AG04450 (cell line): ENCODE measurements at regions not wholly inside any gene's neighbourhood (a gene's known extent, or its start where the extent isn't known, plus 50 kb on each side); places are given as distances from the start of the nearest gene placed in this dataset. TPM values are rescaled to one million over a fixed set of nuclear protein-coding genes. Genes with fewer than 3 reads are reported as not detected.

Experiments used
- CTCF ChIA-PET: fragments of 300-600, 350-600 bp; formaldehyde crosslinking; extraction: SDS; loops from one replicate; lab custom pipeline; 2022; ENCODE audit warnings: antibody characterized with exemption, inconsistent platforms; lab: Charles Lee
- POLR2A ChIA-PET: fragments of 350-600 bp; formaldehyde crosslinking; extraction: SDS; loops from one replicate; lab custom pipeline; 2021; ENCODE audit warnings: antibody characterized with exemption, inconsistent platforms; lab: Yijun Ruan, JAX
- DNase-seq: peaks from one replicate; pipeline ENCODE4 v3.0.0-alpha.2; 2011; ENCODE audit warnings: low read depth, low spot score
- H3K27ac ChIP-seq: one replicate; pipeline ENCODE4 v1.5.1; 2012; ENCODE audit warnings: low read depth, low read length, control low read depth
- H3K27me3 ChIP-seq: one replicate; pipeline ENCODE4 v1.6.0; 2012; ENCODE audit warnings: low read length; ENCODE audit not compliant: control insufficient read depth, insufficient read depth
- H3K4me3 ChIP-seq: 2 replicates; pipeline ENCODE4 v1.5.1; 2011; ENCODE audit warnings: mild to moderate bottlenecking, low read depth, low read length, control low read depth
- H3K9me3 ChIP-seq: 2 replicates; pipeline ENCODE4 v1.5.1; 2012; ENCODE audit warnings: low read length; ENCODE audit not compliant: control insufficient read depth, insufficient read depth
- CTCF ChIP-seq: IDR thresholded peaks from 2 replicates; pipeline ENCODE4 v1.5.1; 2011; ENCODE audit warnings: low read depth, low read length, control low read depth, inconsistent platforms
- small RNA-seq: library from RNA; depleted of rRNA; stranded (forward); fragments of <200 nt; gene quantifications from one replicate; pipeline ENCODE3, GENCODE V24; 2012; ENCODE audit warnings: low read depth; ENCODE audit not compliant: insufficient read length

- no peak overlapping the region for H3K4me3 ChIP-seq
- H3K27ac ChIP-seq = no peak overlapping the region
- H3K9me3 ChIP-seq = peaks cover 41% of the 10 kb centered on the region
- CTCF ChIA-PET = no interaction called here
- H3K27me3 ChIP-seq = no peaks in the 10 kb centered on the region
- TF ChIP-seq CTCF = no peak
- DNase-seq = no peak
- POLR2A ChIA-PET = no interaction called here
Observed at GRCh38 chr19:57063070-57063469, 56.7 kb upstream of the USP29 start.

GRCh38 chr19:57067440-57067839, 52.3 kb upstream of the USP29 start:
- H3K27me3 ChIP-seq = no peaks in the 10 kb centered on the region
- ChIA-PET POLR2A (no interaction called here), CTCF (no interaction called here)
- no peak for TF ChIP-seq CTCF
- DNase-seq = no peak
- H3K9me3 ChIP-seq = peaks cover 64% of the 10 kb centered on the region
- no peak overlapping the region for H3K4me3 ChIP-seq
- no peak overlapping the region for H3K27ac ChIP-seq

DNA sequence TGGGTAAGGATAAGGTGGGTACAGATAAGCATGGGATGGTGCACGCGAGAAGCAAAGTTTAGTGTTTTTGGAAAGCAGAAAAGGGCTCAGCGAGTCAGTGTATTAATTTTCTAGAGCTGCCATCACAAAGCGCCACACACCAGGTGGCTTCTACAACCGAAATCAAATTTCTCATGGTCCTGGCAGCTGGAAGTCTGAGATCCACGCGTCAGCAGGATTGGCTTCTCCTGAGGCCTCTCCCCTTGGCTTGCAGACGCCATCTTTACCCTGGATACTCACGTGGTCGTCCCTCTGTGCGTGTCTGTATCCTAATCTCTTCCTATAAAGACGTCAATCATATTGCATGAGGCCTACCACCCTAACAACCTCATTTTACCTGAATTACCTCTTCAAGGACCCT, 51.5 kb upstream of the USP29 start:
- H3K9me3 ChIP-seq = peaks cover 63% of the 10 kb centered on the region
- no peaks in the 10 kb centered on the region for H3K27me3 ChIP-seq
- no peak overlapping the region for H3K4me3 ChIP-seq
- no peak overlapping the region for H3K27ac ChIP-seq
- DNase-seq = no peak
- CTCF ChIA-PET = no interaction called here
- POLR2A ChIA-PET = no interaction called here
- no peak for TF ChIP-seq CTCF

- TF ChIP-seq CTCF = no peak
- POLR2A ChIA-PET = no interaction called here
- CTCF ChIA-PET = no interaction called here
- peaks cover 63% of the 10 kb centered on the region for H3K9me3 ChIP-seq
- H3K27ac ChIP-seq = no peak overlapping the region
- no peak for DNase-seq
- H3K27me3 ChIP-seq = no peaks in the 10 kb centered on the region
- no peak overlapping the region for H3K4me3 ChIP-seq
Observed at GRCh38 chr19:57068921-57069697, 50.7 kb upstream of the USP29 start.

Small RNAs in the stretch of these regions (small RNA-seq; reads per million reads assigned to genes)
- not detected for gene AC044792.1
